Limb (tissue), 2 donors: ENCODE measurements at regions not wholly inside any gene's neighbourhood (a gene's known extent, or its start where the extent isn't known, plus 50 kb on each side); places are given as distances from the start of the nearest gene placed in this dataset.
A peak's percentile ranks its signal among the peaks of the same experiment; 100 is the strongest.
"Not testable (repeated sequence)": the region's sequence is repeated elsewhere in the genome, so short reads cannot be mapped to it uniquely, and the experiment has no call there.

Experiments used
- DNase-seq, 2 donors: peaks; one replicate each; pipeline ENCODE4 v3.0.0-alpha.2; 2016; ENCODE audit errors: extremely low spot score in 2 of 2

DNA sequence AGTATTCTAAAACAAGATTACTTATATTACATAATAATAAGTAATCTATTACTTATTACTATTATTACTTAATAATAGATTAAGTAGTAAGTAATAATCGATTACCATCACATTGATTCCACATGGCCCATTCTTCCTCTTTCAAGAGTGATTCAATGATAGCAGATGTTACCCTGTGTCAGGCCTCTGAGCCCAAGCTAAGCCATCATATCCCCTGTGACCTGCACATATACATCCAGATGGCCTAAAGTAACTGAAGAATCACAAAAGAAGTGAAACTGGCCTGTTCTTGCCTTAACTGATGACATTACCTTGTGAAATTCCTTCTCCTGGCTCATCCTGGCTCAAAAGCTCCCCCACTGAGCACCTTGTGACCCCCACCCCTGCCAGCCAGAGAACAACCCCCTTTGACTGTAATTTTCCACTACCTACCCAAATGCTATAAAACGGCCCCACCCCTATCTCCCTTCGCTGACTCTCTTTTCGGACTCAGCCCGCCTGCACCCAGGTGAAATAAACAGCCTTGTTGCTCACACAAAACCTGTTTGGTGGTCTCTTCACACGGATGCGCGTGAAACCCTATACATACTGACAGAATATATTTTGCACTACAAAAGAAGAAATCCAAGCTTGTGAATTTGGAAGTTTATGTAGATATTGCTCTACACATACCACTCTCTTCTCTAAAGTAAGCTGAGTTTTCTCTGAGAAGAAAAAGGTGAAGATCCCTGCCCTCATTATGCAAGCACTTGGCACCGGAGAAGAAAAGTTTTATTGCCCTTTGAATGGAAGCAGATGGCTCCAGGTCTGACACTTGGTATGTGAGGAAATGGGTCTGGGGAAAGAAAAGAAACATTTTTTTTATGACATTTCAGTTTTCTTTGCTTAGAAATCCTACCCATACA, 488.6 kb upstream of the IMPG1 start:
- DNase-seq: not testable (repeated sequence)

DNA sequence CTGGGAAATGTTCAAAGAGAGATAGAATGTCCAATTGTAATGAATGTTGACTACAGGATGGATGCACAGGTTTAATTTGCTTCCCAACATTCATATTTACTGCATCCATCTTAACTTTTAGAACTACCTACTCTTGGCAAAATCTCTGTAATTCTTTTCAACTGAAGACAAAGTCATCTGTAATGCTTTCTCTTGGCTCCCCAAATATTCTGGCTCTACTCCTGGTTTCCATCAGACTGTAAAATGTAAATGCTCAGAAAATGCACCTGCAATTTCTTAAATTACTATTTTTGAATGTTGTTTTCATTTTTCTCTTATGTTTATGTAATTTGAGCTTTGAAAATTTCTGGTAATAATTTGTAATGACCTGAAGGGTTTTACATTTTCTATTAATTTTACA, 480.8 kb upstream of the IMPG1 start:
- DNase-seq: peak in 1 of 2 donors; percentile 21

DNA sequence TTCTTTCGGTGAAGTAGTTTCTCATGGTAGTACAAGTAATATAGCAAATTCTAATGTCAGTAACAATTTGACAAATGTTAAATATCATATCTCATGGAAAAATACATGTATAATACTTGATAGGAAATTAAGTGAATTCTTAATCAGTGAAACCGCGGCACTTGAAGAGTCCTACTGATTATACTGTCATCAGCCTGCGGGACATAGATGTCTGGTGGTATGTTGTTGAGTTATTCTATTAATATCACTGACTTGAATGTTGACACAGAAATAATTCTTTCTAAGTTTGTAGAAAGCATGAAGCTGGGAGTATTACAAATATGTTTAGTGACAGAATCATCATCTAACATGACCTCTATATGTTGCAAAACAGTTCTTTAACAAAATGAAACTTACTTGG, 479.8 kb upstream of the IMPG1 start:
- DNase-seq: no peak

DNA sequence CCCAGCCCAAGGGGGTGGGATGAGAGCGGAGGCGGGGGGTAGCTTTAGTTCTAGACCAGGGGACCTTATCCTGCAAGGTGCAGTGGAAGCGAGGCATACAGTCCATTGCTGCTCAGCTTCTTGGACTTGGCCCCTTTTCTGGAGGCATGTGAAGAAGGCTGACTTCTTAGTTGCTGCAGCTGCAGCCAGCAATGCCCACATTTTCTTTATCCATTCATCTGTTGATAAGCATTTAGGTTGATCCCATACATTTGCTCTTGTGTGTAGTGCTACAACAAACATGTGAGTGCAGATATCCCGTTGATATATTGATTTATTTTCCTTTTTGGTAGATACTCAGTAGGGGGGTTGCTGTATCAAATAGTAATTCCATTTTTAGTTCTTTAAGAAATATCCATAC, 461.2 kb upstream of the IMPG1 start:
- no peak for DNase-seq

DNA sequence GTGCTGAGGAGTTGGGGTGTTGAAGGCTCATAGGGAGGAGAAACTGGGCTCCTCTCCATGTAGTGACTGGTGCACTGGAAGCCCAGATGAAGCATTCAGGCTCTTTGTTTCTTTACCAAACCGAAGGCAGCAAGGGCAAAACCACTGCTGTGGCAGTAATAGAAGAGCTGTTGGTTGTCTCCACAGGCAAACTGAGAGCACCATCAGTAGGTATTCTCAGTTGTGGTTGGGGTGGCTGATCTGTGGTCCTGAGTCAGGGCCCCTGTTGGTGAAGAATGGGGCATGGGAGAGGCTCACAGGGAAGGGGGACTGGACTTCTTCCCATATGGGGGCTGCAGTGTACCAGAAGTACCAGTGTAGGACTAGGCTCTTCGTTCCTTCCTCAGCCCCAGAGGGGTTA, 460.2 kb upstream of the IMPG1 start:
- no peak for DNase-seq

DNA sequence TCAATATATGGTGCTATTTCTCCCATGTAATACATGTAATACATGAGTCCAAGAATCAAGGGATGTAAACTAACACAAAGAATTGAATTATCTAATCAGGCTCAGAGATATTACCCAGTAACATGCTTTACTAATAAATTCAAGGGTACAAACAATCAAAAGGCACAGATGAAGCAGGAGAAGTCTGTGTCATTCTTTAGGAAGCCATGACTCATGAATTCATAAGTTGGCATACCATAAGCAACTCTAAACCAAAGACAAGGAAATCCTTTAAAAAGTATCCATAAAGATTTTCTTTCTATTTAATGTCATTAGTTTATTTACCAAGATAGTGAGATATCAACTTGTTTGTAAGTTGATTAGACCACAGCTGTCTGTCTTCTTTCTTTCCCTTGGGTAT, 446.0 kb upstream of the IMPG1 start:
- DNase-seq: no peak

DNA sequence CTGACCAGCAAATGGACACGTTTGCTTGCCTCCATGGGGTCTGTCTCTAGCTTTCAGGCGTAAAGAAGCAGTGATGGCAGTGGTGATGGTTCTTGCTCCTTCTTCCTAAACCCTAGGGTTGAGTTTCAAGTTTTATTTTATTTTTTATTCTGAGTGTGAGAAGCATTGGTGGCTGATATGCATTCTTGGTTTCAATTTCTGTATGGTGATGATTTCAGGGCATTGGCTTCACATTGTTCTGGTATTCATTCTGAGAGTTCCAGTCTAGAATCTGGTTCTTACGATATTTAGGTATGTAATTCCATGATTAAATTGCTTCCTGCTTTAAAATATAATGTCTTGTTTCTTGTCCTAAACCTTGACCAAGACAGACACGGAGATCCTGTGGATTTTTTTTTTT, 444.5 kb upstream of the IMPG1 start:
- no peak for DNase-seq

DNA sequence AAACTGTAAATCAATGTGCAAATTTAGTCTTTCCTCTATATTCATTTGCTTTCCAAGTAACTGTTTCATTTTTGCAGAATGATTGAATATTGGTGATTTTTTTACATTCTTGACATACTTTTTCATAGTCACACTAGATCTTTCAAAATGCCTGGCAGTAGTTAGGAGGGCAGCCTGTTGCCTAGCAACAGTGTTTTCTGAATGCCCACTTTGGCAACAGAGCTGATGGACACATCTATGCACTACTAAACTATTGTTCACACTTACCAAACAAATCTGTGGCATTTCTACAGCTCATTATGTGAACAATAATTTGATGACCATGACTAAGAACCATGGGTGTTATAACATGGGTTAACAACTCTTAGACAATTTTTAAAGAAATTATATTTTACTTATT, 438.0 kb upstream of the IMPG1 start:
- no peak for DNase-seq

DNA sequence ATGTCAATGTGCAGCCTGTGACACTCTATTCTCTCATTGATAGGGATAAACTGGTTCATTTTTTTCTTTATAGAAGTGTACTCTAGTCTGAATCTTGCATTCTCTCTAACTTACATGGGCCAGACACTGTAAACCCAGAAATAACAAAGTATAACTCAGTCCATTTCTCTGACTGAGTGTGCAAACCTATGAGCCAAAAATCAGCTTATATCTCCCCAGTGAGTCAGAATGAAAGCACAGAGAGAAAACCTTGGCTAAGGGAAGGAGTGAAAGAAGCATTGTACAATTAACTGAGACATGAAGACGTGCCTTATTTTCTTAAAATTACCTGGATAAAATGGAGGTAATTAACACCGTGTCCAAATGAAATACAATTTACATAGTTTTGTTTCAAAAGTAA, 436.9 kb upstream of the IMPG1 start:
- no peak for DNase-seq

DNA sequence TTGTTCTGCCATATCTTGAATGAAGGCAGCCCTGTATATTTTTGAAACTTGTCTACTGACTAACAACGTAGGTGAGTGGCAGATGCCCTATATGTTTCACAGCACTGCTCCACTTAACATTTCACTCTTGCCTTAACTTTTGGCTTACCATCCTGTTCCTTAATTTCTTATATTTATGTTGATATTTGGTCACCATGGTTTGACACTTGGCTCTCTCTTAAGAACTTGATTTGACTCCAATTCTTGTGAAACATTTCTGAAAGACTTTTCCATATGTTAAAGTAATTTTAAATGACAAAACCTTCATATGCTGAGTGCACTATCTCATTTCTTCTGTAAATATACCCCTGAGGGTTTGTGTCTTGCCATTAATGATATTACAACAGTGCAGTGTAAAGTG, 434.3 kb upstream of the IMPG1 start:
- DNase-seq: peak in 1 of 2 donors; percentile 41

DNA sequence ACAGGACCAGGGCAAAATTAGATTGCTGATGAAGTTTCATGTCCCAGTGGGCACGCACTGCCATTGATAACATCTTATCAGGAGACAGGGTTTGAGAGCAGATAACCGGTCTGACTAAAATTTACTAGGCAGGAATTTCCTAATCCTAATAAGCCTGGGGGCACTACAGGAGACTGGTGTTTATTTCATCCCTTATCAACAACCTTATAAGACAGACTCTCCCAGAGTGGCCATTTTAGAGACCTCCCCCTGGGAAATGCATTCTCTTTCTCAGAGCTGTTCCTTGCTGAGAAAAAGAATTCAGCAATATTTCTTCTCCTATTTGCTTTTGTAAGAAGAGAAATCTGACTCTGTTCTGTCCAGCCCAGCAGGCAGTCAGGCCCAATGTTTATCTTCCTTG, 423.4 kb upstream of the IMPG1 start:
- no peak for DNase-seq

DNA sequence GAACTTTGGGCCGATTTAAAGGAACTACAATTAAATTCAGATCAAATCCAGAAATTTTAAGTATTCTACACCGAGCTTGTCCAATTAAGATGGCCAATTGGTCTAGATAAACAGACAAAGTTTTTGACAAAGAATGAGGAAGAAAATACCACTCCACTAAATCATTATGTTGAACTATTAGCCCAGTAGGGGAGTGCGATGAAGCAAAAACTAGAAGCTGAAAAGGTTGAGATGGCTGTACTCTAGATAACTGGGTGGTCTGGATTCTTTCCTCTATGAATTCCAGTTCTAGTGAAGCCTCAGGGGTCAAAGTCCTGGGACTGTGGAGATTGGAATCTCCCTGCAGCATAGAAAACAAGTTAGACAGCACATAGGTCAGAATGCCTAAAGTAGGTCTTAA, 418.9 kb upstream of the IMPG1 start:
- DNase-seq: not testable (repeated sequence)

DNA sequence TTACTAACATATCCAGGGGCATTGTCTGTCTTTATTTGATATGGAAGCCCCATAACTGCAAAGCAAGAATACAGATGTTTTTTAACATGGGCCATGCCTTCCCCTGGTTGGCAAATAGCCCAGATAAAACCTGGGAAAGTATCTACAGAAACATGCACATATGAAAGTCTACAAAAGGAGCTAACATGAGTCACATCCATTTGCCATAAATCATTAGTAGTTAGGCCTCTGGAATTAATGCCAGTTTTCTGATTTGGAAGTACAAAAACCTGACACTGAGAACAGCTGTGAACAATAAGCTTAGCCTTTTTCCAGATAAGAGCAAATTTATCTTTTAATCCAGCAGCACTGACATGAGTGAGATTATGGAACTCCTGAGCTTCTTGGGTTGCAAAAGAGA, 418.0 kb upstream of the IMPG1 start:
- peak in 1 of 2 donors; percentile 13 for DNase-seq

DNA sequence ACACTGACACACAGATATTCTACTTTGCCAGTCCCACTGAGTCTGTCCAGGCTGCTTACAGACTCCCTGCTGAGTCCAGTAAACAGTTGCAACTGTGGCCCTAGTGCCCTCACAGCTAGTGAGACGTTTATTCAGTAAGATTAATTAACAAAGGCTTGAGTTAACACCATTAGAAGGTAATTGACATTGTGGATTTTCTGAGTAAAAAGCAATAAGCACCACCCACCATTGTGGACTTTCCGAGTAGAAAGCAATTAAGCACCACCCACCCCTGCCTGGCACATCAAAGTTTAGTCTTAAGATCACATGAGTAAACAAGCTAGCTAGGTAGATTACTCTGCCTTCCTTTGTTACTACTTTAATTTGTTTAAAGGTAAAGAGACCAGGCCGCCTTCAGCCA, 408.6 kb upstream of the IMPG1 start:
- no peak for DNase-seq

DNA sequence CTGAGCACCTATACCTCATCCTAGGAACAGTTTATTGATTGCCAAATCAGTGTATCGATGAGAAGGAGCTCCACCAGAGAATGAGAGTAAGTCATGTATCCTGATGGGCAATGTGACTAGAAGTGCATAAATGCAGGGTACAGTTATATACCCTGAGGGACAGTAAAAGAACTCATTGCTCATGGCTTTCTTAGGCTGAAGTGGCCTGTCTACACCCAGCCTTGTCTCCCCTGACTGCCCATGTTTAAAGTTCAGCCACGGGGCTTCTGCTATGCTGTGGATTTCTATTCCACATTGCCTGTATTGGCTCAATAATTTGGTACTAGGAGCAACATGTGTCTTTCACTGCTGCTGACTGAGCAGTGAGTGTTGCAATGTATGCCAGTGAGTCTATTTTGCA, 400.4 kb upstream of the IMPG1 start:
- DNase-seq: no peak

DNA sequence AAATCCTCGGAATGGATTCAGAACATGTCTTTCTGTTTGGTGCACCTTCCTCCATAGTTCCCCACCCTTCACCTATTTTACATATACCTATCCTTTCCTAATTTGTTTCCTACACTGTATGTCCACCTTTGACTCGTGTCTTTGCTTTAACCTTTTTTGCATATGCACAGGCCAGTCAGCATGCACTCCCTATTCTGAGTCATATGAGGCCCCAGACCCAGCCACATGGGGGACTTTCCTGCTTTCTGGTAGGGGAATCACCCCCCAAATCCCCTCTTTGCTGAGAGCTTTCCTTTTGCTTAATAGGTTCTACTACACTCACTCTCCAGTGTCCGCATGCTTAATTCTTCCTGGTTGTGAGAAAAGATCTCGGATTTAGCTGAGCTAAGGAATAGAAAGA, 393.8 kb upstream of the IMPG1 start:
- no peak for DNase-seq

DNA sequence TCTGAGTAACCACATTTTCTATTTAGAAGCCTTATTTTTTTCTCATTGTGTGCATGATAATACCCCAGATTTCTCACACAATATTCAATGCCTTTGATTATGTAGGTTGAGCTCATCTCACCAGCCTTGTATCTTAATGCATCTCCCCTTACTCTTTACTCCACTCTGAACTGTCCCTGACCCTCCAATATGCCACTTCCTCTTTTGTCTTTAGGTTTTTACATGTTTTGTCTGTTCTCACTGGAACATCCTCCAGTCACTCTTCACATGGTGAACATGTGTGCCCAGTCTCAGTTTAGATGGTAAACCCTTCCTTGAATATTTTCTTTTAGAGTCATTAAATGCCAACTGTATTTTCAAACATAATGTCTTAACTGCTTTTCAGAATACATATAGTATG, 392.9 kb upstream of the IMPG1 start:
- no peak for DNase-seq

DNA sequence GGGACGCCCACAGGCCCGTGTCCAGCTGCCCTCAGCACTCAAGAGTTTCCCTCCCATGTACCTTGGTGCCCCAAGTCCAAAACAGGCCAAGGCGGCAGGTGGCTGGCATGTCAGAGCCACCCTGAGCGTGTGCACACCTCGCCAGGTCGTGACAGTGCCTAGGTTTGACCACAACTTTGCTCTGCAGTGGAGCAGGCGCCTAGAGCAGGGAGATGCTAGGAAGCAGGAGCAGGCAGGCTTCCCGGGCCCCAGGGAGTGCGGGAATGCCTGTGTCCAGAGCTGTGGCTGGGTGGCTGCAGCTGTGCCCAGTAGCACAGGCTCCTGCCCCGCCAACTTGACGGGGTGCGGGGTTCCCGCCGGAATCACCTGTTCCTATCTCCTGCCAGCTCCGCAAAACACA, 380.8 kb upstream of the IMPG1 start:
- no peak for DNase-seq

DNA sequence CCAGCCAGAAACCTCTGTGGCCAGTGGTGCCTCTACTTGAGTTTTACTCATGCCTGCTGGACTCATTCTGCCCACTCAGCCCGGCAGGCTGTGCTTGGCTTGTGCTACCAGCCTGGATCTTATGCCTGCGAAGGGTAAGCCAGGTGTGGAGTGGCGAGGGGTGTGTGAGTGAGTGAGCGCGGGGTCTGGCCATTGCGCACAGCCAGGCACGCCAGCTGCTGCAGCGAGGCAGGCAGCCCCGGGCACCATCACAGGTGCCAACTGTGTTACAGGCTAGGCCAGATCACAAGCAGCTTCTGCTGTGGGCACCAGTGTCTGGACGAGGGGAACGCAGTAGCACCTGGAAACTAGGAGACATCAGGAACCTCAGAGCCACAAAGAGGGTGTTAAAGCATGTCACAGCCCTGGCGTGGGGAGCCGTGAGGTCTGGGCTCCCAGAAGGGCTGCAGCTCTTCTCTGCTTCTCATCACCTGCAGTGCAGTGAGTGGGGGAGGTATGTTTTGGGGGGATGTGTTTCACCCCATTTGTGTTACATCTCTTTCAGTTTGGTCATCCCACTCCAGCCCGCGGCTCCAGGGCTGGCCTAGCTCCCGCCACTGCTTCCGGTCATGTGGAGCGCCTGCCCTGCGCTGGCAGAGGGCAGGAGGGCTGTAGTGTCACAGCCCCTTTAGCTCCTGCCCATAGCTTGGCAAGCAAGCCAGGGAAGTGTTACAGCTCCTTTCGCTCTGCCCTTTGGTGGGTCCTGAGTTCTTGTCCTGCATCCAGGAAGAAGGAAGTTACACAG, 379.7 kb upstream of the IMPG1 start:
- no peak for DNase-seq

DNA sequence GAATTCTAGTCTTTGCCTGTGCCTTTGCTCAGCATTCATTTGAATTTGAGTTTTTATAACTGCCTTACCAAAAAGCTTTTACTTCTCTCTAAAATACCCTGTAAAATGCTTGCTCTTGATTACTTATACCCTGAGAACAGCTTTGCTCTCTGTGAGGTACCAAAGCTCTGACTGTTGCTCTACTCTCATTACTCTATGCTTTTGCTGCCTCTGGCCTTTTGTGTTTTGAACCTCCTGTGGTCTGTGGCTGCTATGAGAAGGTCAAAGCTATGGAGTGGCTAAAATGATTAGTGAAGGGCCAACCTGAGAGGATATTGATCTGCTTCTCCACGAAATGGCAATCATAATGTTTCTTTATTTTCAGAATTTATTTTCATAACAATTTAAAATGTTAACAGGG, 375.6 kb upstream of the IMPG1 start:
- no peak for DNase-seq

DNA sequence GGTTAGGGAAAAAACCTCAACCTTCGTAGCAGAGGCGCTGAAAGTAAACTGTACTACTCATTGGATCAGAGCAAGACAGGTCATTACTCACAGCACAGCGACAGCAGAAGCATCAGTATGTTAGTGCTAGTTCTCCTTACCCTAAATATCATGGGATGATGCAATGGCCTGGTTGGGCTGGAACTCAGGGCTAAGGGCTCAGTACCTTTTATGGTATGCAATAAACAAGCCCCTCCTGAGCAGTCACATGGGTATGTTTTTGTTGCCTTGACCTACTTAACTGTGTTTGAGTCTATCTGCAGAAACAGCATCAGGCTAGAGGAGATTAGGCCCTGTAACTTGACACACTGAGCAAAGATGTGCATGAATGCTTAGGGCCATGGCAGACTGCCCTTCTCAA, 369.4 kb upstream of the IMPG1 start:
- no peak for DNase-seq

DNA sequence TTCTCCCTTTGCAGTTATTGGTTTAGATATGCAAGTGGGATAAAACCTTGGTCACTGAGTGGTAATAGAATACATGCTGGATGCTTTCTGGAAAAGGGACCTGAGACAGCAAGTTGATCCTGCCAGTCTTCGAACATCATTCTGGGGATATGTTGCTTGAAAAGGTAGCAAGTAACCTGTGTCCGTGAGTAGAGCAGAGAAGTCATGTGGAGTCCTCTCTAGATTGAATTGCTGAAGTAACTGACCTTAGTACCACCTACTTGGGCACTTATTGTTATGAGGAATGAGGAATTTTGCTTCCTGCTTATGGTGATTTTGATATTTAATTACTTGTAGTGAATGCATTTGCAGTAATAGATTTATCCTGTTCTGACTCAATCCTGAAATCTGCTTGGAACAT, 367.3 kb upstream of the IMPG1 start:
- no peak for DNase-seq

DNA sequence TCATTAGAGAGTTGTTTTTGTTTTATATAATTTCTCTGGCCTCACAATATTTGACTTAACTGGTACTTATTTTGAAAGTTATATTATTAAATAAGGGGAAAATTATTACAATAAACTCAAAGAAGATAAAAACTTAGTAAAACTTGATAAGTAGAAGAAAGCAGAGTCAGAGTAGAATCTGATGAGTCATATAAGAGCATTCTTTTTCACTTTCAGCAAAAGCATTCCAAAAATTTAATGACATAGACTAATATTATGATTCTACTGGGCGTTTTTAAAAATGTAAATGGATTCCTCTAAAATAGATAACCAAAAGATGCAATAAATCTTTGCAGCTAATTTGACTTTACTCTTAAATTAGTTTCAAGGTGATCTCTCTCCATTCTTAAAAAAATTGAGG, 366.3 kb upstream of the IMPG1 start:
- DNase-seq: no peak
